Epithelial cell of proximal tubule (primary cell): ENCODE measurements at regions not wholly inside any gene's neighbourhood (a gene's known extent, or its start where the extent isn't known, plus 50 kb on each side); places are given as distances from the start of the nearest gene placed in this dataset.

Experiments
- DNase-seq: peaks from one replicate; pipeline ENCODE4 v3.0.0-alpha.2; 2011; ENCODE audit warnings: low read depth
- H3K4me3 ChIP-seq: 2 replicates; pipeline ENCODE4 v1.5.1; 2011; ENCODE audit warnings: low read depth, mild to moderate bottlenecking, low read length
- CTCF ChIP-seq: conservative IDR thresholded peaks from 2 replicates; pipeline ENCODE4 v1.5.1; 2012; ENCODE audit warnings: low read depth, mild to moderate bottlenecking, low read length

DNA sequence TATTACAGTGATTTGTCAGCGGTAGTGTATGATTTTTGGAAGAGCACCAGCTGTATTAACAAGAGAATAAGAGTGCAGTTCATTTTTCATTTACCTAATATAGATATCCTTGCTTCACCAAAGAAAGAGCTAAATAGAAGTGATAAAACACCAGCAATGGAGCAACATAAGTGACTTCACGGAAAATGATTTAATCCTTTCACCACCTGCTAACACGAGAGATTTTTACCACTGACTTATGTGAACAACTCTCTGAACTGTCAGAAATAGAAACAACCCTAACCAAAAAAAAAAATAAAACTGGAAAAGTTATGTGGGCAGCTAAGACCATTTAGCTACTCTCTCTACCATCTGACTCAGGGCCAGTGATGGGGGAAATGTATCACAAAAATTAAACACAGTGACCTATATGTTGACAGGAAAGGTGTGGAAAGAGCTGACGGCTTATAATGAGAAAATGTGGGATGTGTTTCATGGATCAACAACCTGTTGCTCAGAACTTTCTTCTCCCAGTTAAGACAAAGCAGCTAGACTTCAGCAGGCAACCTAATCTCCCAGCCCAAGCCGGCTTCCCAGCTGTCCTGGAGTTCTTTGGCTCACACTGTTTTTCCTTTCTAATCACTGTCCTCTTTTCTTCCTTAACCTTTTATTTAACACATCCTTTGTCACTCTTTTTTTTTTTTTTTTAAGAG is 272.7 kb downstream of the SS18 start:
- DNase-seq = no peak
- no peak overlapping the region for H3K4me3 ChIP-seq
- no peak for TF ChIP-seq CTCF

GRCh38 chr18:25815659-25816058 is 274.8 kb downstream of the SS18 start:
- DNase-seq = no peak
- TF ChIP-seq CTCF = no peak
- no peak overlapping the region for H3K4me3 ChIP-seq

GRCh38 chr18:25814841-25815458 is 275.5 kb downstream of the SS18 start:
- no peak overlapping the region for H3K4me3 ChIP-seq
- no peak for TF ChIP-seq CTCF
- no peak for DNase-seq

DNA sequence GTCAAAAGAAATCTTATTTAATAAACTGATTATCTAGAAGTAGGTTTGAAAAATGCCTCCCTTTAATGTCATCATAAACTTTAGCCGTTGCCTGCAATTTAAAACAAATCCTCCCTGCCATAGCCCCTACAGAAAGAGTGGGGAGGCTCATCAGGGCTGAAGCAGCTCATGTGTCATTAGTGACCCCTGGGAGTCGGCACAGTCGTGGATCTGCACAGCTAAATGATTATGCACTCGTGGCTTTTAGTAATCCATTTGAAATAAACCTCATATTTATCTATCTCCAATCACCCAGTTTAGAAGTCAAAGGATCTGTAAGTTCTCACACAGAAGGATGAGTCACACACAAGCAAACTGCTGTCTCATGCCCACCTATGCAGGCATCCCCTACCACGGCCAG is 277.3 kb downstream of the SS18 start:
- no peak overlapping the region for H3K4me3 ChIP-seq
- DNase-seq = no peak

DNA sequence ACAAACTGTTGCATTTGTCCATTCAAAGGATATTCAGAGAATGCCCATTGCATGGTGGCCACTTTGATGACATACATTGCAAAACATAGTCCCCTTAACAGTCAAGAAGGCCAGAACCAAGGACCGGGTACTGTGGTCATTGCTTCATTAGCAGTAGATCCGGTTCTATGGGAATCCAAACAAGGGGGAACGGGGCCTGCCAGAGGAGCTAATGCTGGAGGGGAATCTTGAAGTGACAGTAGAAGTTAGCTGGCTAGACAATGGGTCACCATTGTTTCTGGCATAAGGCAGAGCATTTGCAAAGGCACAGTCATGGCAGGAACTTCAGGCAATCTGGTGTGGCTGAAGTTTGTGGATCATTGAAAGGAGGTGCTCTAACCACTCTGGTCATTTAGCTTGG is 279.7 kb downstream of the SS18 start:
- no peak overlapping the region for H3K4me3 ChIP-seq
- TF ChIP-seq CTCF = no peak
- DNase-seq = no peak

More for the DNA sequence above, 277.3 kb downstream of the SS18 start:
- TF ChIP-seq CTCF = no peak

DNA sequence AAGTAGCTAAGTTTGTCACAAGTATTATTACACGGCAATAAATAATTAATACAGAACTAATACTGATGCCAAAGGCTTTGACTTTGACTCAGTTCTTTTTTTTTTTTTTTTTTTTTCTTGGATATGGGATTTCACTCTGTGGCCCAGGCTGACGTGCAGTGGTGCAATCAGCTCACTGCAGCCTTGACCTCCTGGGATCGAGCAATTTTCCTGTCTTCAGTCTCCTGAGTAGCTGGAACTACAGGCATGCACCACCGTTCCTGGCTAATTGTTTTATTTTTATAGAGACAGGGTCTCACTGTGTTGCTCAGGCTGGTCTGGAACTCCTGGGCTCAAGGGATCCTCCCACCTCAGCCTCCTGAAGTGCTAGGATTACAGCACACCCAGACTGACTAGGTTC is 284.5 kb downstream of the SS18 start:
- no peak overlapping the region for H3K4me3 ChIP-seq
- DNase-seq = no peak
- TF ChIP-seq CTCF = no peak

- TF ChIP-seq CTCF = no peak
- H3K4me3 ChIP-seq = no peak overlapping the region
- no peak for DNase-seq
These were observed 285.1 kb downstream of the SS18 start for GRCh38 chr18:25805323-25805722.
